ENCODE measurements at regions not wholly inside any gene's neighbourhood (a gene's known extent, or its start where the extent isn't known, plus 50 kb on each side); places are given as distances from the start of the nearest gene placed in this dataset. TPM values are rescaled to one million over a fixed set of nuclear protein-coding genes. Genes with fewer than 3 reads are reported as not detected.

Small RNA genes in the stretch of these regions (small RNA-seq; reads per million reads assigned to genes)
- not detected for gene UBE2V1P10 (ENCODE audit: insufficient read depth)
